ENCODE measurements at regions not wholly inside any gene's neighbourhood (a gene's known extent, or its start where the extent isn't known, plus 50 kb on each side); places are given as distances from the start of the nearest gene placed in this dataset.

GRCh38 chr7:91717681-91718470 lies 162.6 kb downstream of the MTERF1 start:
- TF ChIP-seq CTCF (IDR thresholded peaks at IDR 0.05; ENCODE audit: low read depth, low read length, poor library complexity, severe bottlenecking) = no peak
- TF ChIP-seq EZH2phosphoT487 (IDR thresholded peaks at IDR 0.05; ENCODE audit: borderline replicate concordance, low read length) = no peak

Measured in DOHH2 (cell line).